ENCODE measurements at regions not wholly inside any gene's neighbourhood (a gene's known extent, or its start where the extent isn't known, plus 50 kb on each side); places are given as distances from the start of the nearest gene placed in this dataset.

- no peak for DNase-seq (ENCODE audit: low read depth)
Observed at GRCh38 chr6:113442040-113442439, 415.1 kb upstream of the MARCKS start.

- no peak for DNase-seq (ENCODE audit: low read depth)
Observed at GRCh38 chr6:113445201-113445600, 411.9 kb upstream of the MARCKS start.

- DNase-seq (ENCODE audit: low read depth): peak; percentile 92
Observed at GRCh38 chr6:113447088-113447831, 409.9 kb upstream of the MARCKS start.

GRCh38 chr6:113449051-113449450, 408.1 kb upstream of the MARCKS start:
- peak; percentile 76 for DNase-seq (ENCODE audit: low read depth)

- no peak for DNase-seq (ENCODE audit: low read depth)
Observed at GRCh38 chr6:113450061-113450465, 407.1 kb upstream of the MARCKS start.

GRCh38 chr6:113451049-113451448, 406.1 kb upstream of the MARCKS start:
- no peak for DNase-seq (ENCODE audit: low read depth)

GRCh38 chr6:113457198-113457597, 399.9 kb upstream of the MARCKS start:
- peak; percentile 84 for DNase-seq (ENCODE audit: low read depth)

GRCh38 chr6:113457751-113458150, 399.4 kb upstream of the MARCKS start:
- no peak for DNase-seq (ENCODE audit: low read depth)

GRCh38 chr6:113458368-113459010, 398.7 kb upstream of the MARCKS start:
- peak; percentile 11 for DNase-seq (ENCODE audit: low read depth)

GRCh38 chr6:113461153-113461932, 395.8 kb upstream of the MARCKS start:
- DNase-seq (ENCODE audit: low read depth): no peak

GRCh38 chr6:113464536-113464935, 392.6 kb upstream of the MARCKS start:
- peak; percentile 10 for DNase-seq (ENCODE audit: low read depth)

- DNase-seq (ENCODE audit: low read depth): peak; percentile 85
Observed at GRCh38 chr6:113464960-113465359, 392.2 kb upstream of the MARCKS start.

GRCh38 chr6:113466526-113466925, 390.6 kb upstream of the MARCKS start:
- DNase-seq (ENCODE audit: low read depth): no peak

GRCh38 chr6:113475392-113475791, 381.8 kb upstream of the MARCKS start:
- no peak for DNase-seq (ENCODE audit: low read depth)

- DNase-seq (ENCODE audit: low read depth): peak; percentile 73
Observed at GRCh38 chr6:113476937-113477839, 380.0 kb upstream of the MARCKS start.

- no peak for DNase-seq (ENCODE audit: low read depth)
Observed at GRCh38 chr6:113480616-113481015, 376.5 kb upstream of the MARCKS start.

- peak; percentile 33 for DNase-seq (ENCODE audit: low read depth)
Observed at GRCh38 chr6:113481458-113481857, 375.7 kb upstream of the MARCKS start.

- no peak for DNase-seq (ENCODE audit: low read depth)
Observed at GRCh38 chr6:113481910-113482309, 375.2 kb upstream of the MARCKS start.

- no peak for DNase-seq (ENCODE audit: low read depth)
Observed at GRCh38 chr6:113482771-113483170, 374.4 kb upstream of the MARCKS start.

- no peak for DNase-seq (ENCODE audit: low read depth)
Observed at GRCh38 chr6:113486199-113486598, 370.9 kb upstream of the MARCKS start.

GRCh38 chr6:113487489-113488058, 369.6 kb upstream of the MARCKS start:
- no peak for DNase-seq (ENCODE audit: low read depth)
